Vagina (tissue), 2 donors: ENCODE measurements at regions not wholly inside any gene's neighbourhood (a gene's known extent, or its start where the extent isn't known, plus 50 kb on each side); places are given as distances from the start of the nearest gene placed in this dataset.

Source experiments
- POLR2AphosphoS5 ChIP-seq, 2 donors: sonication (generic); formaldehyde crosslinking; IDR thresholded peaks; one replicate each; pipeline ENCODE4 v1.9.0; 2017; ENCODE audit warnings: antibody characterized with exemption in 2 of 2, mild to moderate bottlenecking in 2 of 2, low read depth in 1 of 2; ENCODE audit not compliant: insufficient read depth in 1 of 2
- TF ChIP-seq, protein P1 (sequence below), 3 experiments: fragments of 450-650 bp in 2 of 3; fragments of 200-600 bp in 1 of 3; sonication (generic) in 1 of 3; IDR thresholded peaks; one replicate each; pipeline ENCODE4 v1.5.1; 2017 to 2019; ENCODE audit warnings: antibody characterized with exemption in 3 of 3, mild to moderate bottlenecking in 2 of 3, moderate library complexity in 2 of 3

DNA sequence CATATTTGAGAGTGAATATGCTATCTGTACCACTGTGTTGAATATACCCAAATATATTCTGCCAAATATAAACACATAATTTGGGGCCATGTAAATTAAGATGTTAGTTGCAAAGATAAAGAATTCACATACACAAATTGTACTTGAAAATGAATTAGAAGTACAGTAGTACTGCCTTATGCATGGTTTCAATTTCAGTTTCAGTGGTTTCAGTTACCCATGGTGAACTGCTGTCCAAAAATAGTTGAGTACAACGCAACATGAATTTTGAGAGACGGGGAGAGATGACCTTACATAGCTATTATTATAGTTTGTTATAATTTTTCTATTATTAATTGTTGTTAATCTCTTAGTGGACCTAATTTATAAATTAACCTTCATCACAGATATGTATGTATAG, 1313.0 kb upstream of the FAM98A start:
- TF ChIP-seq, protein P1, sequence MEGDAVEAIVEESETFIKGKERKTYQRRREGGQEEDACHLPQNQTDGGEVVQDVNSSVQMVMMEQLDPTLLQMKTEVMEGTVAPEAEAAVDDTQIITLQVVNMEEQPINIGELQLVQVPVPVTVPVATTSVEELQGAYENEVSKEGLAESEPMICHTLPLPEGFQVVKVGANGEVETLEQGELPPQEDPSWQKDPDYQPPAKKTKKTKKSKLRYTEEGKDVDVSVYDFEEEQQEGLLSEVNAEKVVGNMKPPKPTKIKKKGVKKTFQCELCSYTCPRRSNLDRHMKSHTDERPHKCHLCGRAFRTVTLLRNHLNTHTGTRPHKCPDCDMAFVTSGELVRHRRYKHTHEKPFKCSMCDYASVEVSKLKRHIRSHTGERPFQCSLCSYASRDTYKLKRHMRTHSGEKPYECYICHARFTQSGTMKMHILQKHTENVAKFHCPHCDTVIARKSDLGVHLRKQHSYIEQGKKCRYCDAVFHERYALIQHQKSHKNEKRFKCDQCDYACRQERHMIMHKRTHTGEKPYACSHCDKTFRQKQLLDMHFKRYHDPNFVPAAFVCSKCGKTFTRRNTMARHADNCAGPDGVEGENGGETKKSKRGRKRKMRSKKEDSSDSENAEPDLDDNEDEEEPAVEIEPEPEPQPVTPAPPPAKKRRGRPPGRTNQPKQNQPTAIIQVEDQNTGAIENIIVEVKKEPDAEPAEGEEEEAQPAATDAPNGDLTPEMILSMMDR (IDR thresholded peaks at IDR 0.05) = no peak
- TF ChIP-seq POLR2AphosphoS5 (IDR thresholded peaks at IDR 0.05; ENCODE audit: insufficient read depth in 1 of 2, low read depth in 1 of 2) = no peak
